ENCODE measurements at regions not wholly inside any gene's neighbourhood (a gene's known extent, or its start where the extent isn't known, plus 50 kb on each side); places are given as distances from the start of the nearest gene placed in this dataset.
"Not testable (repeated sequence)": the region's sequence is repeated elsewhere in the genome, so short reads cannot be mapped to it uniquely, and the experiment has no call there.

GRCh38 chr10:26626066-26626465 is 71.4 kb upstream of the PDSS1 start:
- no peak for DNase-seq
- Histone ChIP-seq H3K27me3 (peaks cover 0 to 28% (median 4%) of the 10 kb centered on the region in 3 donors), H3K4me1 (peaks cover 0 to 7% (median 2%) of the 10 kb centered on the region in 4 donors), H3K4me3 (no peak overlapping the region), H3K27ac (no peak overlapping the region), H3K36me3 (no peaks in the 10 kb centered on the region), H3K9me3 (no peaks in the 10 kb centered on the region)
- intact Hi-C loops (cut with DNase I), result no loop called here
- 85 to 88% methylated on average over 3 of the region's 3 CpGs for WGBS, 2 donors
- TF ChIP-seq EP300 (IDR thresholded peaks at IDR 0.05) (no peak), POLR2A (IDR thresholded peaks at IDR 0.05) (no peak), POLR2AphosphoS5 (IDR thresholded peaks at IDR 0.05) (no peak), CTCF (IDR thresholded peaks at IDR 0.05) (no peak)

- DNase-seq, result no peak
- Histone ChIP-seq H3K4me3 (no peak overlapping the region), H3K27me3 (peaks cover 0 to 22% (median 1%) of the 10 kb centered on the region in 3 donors), H3K27ac (no peak overlapping the region), H3K4me1 (peaks cover 0 to 3% (median under 1%) of the 10 kb centered on the region in 4 donors), H3K9me3 (no peaks in the 10 kb centered on the region), H3K36me3 (no peaks in the 10 kb centered on the region)
- TF ChIP-seq POLR2A (IDR thresholded peaks at IDR 0.05) (no peak), CTCF (IDR thresholded peaks at IDR 0.05) (no peak), POLR2AphosphoS5 (IDR thresholded peaks at IDR 0.05) (no peak), EP300 (IDR thresholded peaks at IDR 0.05) (no peak)
- intact Hi-C loops (cut with DNase I), result no loop called here
- 42 to 48% methylated on average over 3 of the region's 3 CpGs for WGBS, 2 donors
Measured at GRCh38 chr10:26627324-26627723, 70.2 kb upstream of the PDSS1 start.

GRCh38 chr10:26628395-26628794 is 69.1 kb upstream of the PDSS1 start:
- Histone ChIP-seq H3K27ac (no peak overlapping the region), H3K27me3 (peaks cover 0 to 15% (median 0%) of the 10 kb centered on the region in 3 donors), H3K4me3 (no peak overlapping the region), H3K4me1 (no peaks in the 10 kb centered on the region), H3K9me3 (peaks cover 0 to 3% (median 0%) of the 10 kb centered on the region in 4 donors), H3K36me3 (no peaks in the 10 kb centered on the region)
- no peak for TF ChIP-seq POLR2A (IDR thresholded peaks at IDR 0.05)
- TF ChIP-seq CTCF (IDR thresholded peaks at IDR 0.05), result no peak
- no peak for TF ChIP-seq POLR2AphosphoS5 (IDR thresholded peaks at IDR 0.05)
- TF ChIP-seq EP300 (IDR thresholded peaks at IDR 0.05), result no peak
- DNase-seq, result no peak
- WGBS, 2 donors, result 50 to 63% methylated on average over 2 of the region's 2 CpGs
- intact Hi-C loops (cut with DNase I), result no loop called here

GRCh38 chr10:26632171-26632570 is 65.3 kb upstream of the PDSS1 start:
- DNase-seq; H3K27me3 ChIP-seq; H3K36me3 ChIP-seq; H3K9me3 ChIP-seq; H3K4me3 ChIP-seq; H3K27ac ChIP-seq; H3K4me1 ChIP-seq; intact Hi-C loops (cut with DNase I): not testable (repeated sequence)
- 88 to 91% methylated on average over 3 of the region's 3 CpGs for WGBS, 2 donors

GRCh38 chr10:26634111-26634510 is 63.4 kb upstream of the PDSS1 start:
- H3K9me3 ChIP-seq; H3K4me3 ChIP-seq; H3K27ac ChIP-seq; DNase-seq; intact Hi-C loops (cut with DNase I); H3K27me3 ChIP-seq; H3K36me3 ChIP-seq; H3K4me1 ChIP-seq: not testable (repeated sequence)

GRCh38 chr10:26637521-26638275 is 59.8 kb upstream of the PDSS1 start:
- TF ChIP-seq EP300 (IDR thresholded peaks at IDR 0.05), result no peak
- TF ChIP-seq POLR2A (IDR thresholded peaks at IDR 0.05), result no peak
- no peak for TF ChIP-seq CTCF (IDR thresholded peaks at IDR 0.05)
- no peak for TF ChIP-seq POLR2AphosphoS5 (IDR thresholded peaks at IDR 0.05)
- no peak overlapping the region for H3K27ac ChIP-seq
- no peaks in the 10 kb centered on the region for H3K36me3 ChIP-seq
- H3K9me3 ChIP-seq, result peaks cover 0 to 3% (median under 1%) of the 10 kb centered on the region in 4 donors
- DNase-seq, result no peak
- H3K27me3 ChIP-seq, result no peaks in the 10 kb centered on the region
- no peaks in the 10 kb centered on the region for H3K4me1 ChIP-seq
- intact Hi-C loops (cut with DNase I), result no loop called here
- no peak overlapping the region for H3K4me3 ChIP-seq
- WGBS, 2 donors, result 84 to 88% methylated on average over 19 of the region's 19 CpGs
